Retina (tissue), 1 donor: ENCODE measurements at regions not wholly inside any gene's neighbourhood (a gene's known extent, or its start where the extent isn't known, plus 50 kb on each side); places are given as distances from the start of the nearest gene placed in this dataset.
"Not testable (repeated sequence)": the region's sequence is repeated elsewhere in the genome, so short reads cannot be mapped to it uniquely, and the experiment has no call there.

ENCODE experiments used
- DNase-seq: peaks from one replicate; pipeline ENCODE4 v3.0.0-alpha.2; 2016

- no peak for DNase-seq
Measured at GRCh38 chr5:57725658-57726504, 243.3 kb upstream of the ACTBL2 start.

DNA sequence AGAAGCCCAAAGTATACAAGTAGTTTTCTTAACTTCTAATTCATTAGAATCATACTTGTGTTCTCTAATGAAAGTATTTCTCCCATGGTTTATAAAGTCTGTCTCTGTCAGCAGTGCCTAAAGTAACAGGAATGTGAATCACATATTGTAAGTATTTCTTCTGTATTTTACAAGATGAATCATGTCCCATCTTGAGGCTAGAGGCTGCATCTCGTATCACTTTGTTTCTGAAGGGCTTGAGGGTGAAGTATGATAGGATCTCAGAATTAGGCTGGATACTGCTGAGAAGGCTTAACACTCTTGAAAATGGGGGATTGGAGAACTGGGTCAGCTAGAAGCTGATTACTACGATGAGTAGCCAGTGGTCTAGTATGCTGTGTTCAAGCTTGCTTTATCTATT, 242.2 kb upstream of the ACTBL2 start:
- DNase-seq: no peak

DNA sequence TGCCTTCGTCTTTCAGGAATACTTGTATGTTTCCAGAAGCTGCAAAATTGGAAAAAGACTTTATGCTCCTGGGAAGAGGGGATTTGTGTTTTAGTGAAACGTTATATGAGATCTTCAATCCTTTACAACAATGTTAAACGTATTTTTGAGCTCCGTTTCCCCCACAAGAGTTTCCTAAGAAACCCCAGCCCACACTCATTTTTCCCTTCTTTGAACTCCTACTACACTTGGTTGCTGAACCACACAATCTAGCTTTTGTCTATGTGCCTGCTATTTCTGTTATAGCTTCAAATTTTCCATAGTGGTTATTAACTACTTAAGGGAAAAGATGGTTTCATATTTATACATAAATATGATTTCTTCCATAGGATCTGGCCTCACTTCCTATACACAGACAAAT, 238.6 kb upstream of the ACTBL2 start:
- DNase-seq: no peak

GRCh38 chr5:57720656-57721055, 238.0 kb upstream of the ACTBL2 start:
- DNase-seq: no peak

DNA sequence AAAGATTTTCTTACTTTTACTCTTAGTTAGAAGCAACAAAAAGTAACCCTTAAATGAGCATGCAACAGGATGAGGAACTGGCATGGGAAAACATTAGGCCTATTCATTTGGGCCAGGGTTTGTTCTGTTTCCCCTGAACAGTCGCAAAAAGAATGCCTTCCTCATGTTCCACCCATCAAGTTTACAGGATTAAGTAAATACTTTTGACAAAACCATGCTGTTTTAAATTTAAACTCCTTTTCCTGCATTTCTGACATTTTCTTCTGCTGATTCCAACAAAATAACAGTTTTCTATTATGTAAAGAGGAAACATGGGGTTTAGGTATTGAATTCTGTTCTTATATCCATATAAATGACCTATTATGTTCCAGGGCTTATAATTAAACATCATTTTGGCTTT, 236.6 kb upstream of the ACTBL2 start:
- DNase-seq: no peak

DNA sequence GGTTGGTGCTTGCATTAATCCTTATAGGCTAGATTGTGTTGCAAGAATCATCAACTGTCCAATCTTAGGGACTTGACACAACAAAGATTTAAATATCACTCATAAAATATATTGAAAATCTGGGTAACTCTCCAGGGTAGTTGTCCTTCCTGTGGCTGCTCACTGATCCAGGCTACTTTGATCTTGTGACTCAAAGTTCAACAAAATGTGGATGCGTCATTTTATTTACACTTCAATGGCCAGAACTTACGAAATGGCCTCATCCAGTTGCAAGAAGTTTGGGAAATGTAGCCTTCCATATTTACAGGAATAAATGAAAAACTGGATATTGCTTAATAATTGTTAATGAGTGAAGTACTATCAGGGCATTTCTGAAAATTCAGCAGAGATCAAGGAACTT, 235.5 kb upstream of the ACTBL2 start:
- no peak for DNase-seq

DNA sequence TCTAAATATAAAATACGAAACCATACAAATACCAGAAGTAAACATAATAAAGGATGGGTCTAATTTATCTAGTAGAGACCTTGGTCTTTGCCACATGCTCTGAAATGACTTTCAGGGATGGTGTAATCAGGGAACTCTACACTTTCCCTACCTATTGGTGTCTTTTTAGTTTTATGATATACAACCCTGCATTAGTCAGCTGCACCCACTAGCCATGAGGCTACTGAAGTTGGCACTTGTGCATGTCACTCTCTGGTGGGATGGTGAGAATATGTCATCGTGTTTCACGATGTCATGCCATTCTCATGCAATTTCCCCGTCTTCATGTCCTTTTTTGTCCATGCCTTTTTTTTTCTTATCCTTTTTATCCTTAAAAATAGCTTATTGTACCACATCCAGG, 234.9 kb upstream of the ACTBL2 start:
- no peak for DNase-seq

DNA sequence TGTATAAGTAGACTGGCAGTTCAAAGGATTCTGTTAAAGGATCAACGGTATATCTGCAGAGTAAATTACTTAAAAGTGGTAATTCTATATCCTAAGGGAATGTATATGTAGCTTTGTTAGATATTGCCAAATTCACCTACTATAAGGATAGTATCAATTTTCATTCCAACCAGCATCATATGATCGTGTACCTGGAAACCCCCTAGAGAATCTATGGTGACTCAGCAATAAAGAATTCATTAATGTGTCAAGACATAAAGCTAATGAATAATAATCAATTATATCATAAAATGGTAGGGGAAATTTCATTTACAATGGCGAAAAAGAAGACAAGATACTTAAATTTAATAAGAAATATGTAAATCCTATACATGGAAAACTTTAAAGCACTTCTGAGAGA, 234.1 kb upstream of the ACTBL2 start:
- no peak for DNase-seq

GRCh38 chr5:57715296-57715695, 232.7 kb upstream of the ACTBL2 start:
- DNase-seq: no peak

- DNase-seq: not testable (repeated sequence)
Measured at GRCh38 chr5:57713535-57713934, 230.9 kb upstream of the ACTBL2 start.

DNA sequence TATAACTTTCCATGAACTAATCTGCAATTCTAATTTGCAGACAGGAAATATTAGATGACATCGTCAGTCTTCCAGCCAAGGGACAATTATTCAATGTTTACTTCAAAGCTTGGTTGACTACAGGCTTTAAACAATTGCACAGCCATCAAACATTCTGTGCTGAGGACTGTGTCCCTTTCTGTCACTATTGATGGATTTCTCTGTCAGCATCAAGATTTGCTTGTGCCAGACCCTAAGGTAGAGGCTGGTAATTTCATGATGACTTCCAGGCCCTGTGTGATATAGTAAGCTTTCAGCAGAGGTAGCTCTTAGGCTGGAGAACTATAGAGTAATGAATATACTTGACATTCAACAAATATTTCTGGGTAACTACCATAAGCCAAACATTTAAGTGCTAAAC, 229.3 kb upstream of the ACTBL2 start:
- DNase-seq: no peak

DNA sequence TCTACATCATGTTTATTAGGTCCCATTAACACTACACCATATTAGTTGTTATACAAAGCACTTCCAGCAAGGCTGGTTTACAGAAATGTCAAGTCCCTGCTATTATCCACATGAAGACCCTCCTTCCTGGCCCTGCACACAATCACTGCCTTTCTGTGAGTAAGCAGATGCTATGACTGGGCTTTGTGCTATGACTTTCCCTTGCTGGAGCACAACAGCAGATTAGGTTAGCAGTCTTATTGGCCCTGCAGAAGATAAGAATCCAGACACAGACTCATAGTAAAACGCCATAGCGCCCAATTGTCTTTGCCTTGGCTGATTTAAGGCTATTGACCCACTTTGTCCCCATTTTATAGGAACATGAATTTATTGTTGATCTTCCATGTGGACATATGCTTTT, 228.9 kb upstream of the ACTBL2 start:
- no peak for DNase-seq

GRCh38 chr5:57710126-57710525, 227.5 kb upstream of the ACTBL2 start:
- no peak for DNase-seq

GRCh38 chr5:57705769-57706168, 223.2 kb upstream of the ACTBL2 start:
- no peak for DNase-seq

DNA sequence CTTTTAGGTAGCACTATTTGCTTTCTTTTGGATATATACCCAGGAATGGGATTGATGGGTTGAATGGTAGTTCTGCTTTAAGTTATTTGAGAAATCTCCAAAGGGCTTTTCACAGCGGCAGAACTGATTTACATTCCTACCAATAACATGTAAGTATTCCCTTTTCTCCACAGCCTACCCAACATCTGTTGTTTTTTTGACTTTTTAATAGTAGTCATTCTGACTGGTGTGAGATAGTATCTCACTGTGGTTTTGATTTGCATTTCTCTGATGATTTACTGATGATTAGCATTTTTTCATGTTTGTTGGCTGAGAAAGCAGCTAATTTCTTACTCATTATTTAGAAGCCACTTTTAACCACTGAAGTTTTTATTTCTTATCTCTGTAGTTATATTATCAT, 221.1 kb upstream of the ACTBL2 start:
- DNase-seq: no peak

- DNase-seq: no peak
Measured at GRCh38 chr5:57700484-57700883, 217.9 kb upstream of the ACTBL2 start.

DNA sequence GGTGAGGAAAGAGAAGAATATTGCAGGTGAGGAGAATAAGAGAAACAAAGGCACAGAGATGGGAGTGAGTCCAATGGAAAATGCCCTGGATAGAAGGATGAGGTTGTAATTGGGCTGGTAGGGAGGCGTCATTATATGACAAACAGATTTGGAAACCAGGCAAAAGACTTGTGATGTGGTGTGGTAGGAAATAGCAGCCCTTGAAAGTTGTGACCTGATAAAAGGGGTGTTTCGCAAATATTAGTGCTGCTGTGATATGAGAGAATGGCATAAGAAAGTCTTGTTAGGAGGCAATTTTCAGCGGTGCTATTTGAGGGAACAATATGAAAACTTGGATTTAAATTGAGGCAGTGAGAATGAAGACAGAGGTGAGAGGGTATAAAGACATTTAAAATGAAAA, 217.5 kb upstream of the ACTBL2 start:
- DNase-seq: no peak

GRCh38 chr5:57698802-57699201, 216.2 kb upstream of the ACTBL2 start:
- no peak for DNase-seq

GRCh38 chr5:57698086-57698485, 215.5 kb upstream of the ACTBL2 start:
- no peak for DNase-seq

DNA sequence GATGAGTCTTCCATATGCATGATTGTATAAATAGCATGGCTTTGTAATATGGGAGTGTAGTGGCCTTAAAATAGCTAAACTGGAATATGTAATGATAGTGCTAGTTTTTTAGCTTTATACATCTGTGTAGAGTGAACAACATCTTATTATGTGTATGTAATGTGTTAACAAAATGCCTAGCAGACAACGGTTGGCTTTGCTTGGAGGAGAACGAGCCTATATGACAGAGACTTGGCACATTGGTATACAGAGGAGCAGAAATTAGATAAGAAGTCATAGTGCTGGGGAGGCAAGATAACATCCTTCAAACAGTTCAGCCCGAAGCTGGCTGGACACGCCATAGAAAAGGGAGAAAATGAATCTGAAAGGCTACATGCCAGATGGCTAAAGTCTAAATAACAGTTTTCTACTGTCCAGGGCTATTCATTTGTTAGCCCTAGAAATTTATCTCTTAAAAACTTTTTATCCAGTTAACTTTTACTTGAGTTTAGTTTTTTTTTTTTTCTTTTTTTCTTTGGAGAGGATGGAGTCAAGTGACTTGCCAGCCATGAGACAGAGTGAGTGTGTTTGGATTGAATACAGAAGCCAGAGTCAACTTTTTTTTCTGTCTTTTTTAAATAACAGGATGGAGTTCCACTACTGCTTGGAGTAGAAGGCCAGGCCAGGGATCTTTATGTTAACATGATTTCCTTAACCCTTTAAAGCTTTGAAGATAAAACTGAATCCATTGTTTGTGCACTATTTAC, 214.4 kb upstream of the ACTBL2 start:
- DNase-seq: no peak

DNA sequence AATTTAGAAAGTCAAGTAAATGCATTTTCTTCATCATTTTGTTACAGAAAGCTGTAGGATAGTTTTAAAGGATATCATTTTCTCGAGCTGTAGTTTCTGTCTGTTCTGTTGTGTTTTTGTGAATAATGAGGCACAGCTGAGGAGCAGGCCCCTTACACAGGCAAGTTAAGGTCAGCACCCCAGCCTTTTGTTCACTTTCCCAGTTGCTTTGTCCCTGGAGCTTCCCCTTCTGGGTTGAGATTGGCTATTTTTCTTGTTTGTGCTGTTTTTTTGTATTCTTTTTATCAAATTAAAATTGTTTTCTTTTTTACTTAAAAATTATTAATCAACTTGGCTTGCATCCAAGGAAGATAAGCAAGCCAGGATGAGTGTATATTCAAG, 213.8 kb upstream of the ACTBL2 start:
- DNase-seq: no peak

GRCh38 chr5:57695706-57696388, 213.2 kb upstream of the ACTBL2 start:
- DNase-seq: no peak

GRCh38 chr5:57695179-57695578, 212.6 kb upstream of the ACTBL2 start:
- no peak for DNase-seq
